ENCODE measurements at regions not wholly inside any gene's neighbourhood (a gene's known extent, or its start where the extent isn't known, plus 50 kb on each side); places are given as distances from the start of the nearest gene placed in this dataset.

- no peak for DNase-seq (ENCODE audit: low spot score)
These were observed 308.7 kb downstream of the PTEN start for GRCh38 chr10:88172159-88172558.

- no peak for DNase-seq (ENCODE audit: low spot score)
These were observed 311.0 kb downstream of the PTEN start for GRCh38 chr10:88174391-88174790.

GRCh38 chr10:88178758-88179157 is 315.3 kb downstream of the PTEN start:
- no peak for DNase-seq (ENCODE audit: low spot score)

- no peak for DNase-seq (ENCODE audit: low spot score)
These were observed 316.4 kb downstream of the PTEN start for GRCh38 chr10:88179831-88180230.

GRCh38 chr10:88181902-88182600 is 318.6 kb downstream of the PTEN start:
- no peak for DNase-seq (ENCODE audit: low spot score)

GRCh38 chr10:88182601-88182930 is 319.1 kb downstream of the PTEN start:
- no peak for DNase-seq (ENCODE audit: low spot score)

GRCh38 chr10:88184543-88185297 is 321.3 kb downstream of the PTEN start:
- no peak for DNase-seq (ENCODE audit: low spot score)

- DNase-seq (ENCODE audit: low spot score) = no peak
These were observed 322.4 kb downstream of the PTEN start for GRCh38 chr10:88185830-88186229.

- DNase-seq (ENCODE audit: low spot score) = no peak
These were observed 322.9 kb downstream of the PTEN start for GRCh38 chr10:88186335-88186734.

GRCh38 chr10:88187472-88187871 is 324.0 kb downstream of the PTEN start:
- no peak for DNase-seq (ENCODE audit: low spot score)

GRCh38 chr10:88190123-88190522 is 326.7 kb downstream of the PTEN start:
- DNase-seq (ENCODE audit: low spot score) = no peak

- no peak for DNase-seq (ENCODE audit: low spot score)
These were observed 327.3 kb downstream of the PTEN start for GRCh38 chr10:88190540-88191235.

GRCh38 chr10:88193018-88193417 is 329.6 kb downstream of the PTEN start:
- no peak for DNase-seq (ENCODE audit: low spot score)

GRCh38 chr10:88194041-88194887 is 330.8 kb downstream of the PTEN start:
- DNase-seq (ENCODE audit: low spot score) = no peak

GRCh38 chr10:88194961-88195367 is 331.5 kb downstream of the PTEN start:
- DNase-seq (ENCODE audit: low spot score) = no peak

- no peak for DNase-seq (ENCODE audit: low spot score)
These were observed 332.4 kb downstream of the PTEN start for GRCh38 chr10:88195841-88196240.

- DNase-seq (ENCODE audit: low spot score) = no peak
These were observed 332.9 kb downstream of the PTEN start for GRCh38 chr10:88196291-88196690.

- no peak for DNase-seq (ENCODE audit: low spot score)
These were observed 334.6 kb downstream of the PTEN start for GRCh38 chr10:88198023-88198422.

GRCh38 chr10:88200312-88201032 is 337.0 kb downstream of the PTEN start:
- no peak for DNase-seq (ENCODE audit: low spot score)

- DNase-seq (ENCODE audit: low spot score) = no peak
These were observed 342.5 kb downstream of the PTEN start for GRCh38 chr10:88205842-88206446.

- DNase-seq (ENCODE audit: low spot score) = no peak
These were observed 343.7 kb downstream of the PTEN start for GRCh38 chr10:88207121-88207546.
